K562 (cell line): ENCODE measurements at regions not wholly inside any gene's neighbourhood (a gene's known extent, or its start where the extent isn't known, plus 50 kb on each side); places are given as distances from the start of the nearest gene placed in this dataset.

Experiments
- ATAC-seq: fragments of 200-7000 bp; cut with Tn5 transposase; 3 replicates; pipeline ENCODE4 v1.9.1; 2020; ENCODE audit warnings: moderate library complexity
- BruUV-seq: library from RNA; stranded (reverse); fragments of 400-500 nt; replicated peaks from 2 replicates; lab custom pipeline; 2021; lab: Mats Ljungman, UMichigan
- CTCF ChIA-PET: fragments of 300-600 bp; formaldehyde crosslinking; extraction: SDS; loops from one replicate; lab custom pipeline; 2021; ENCODE audit warnings: low intra/inter-chr PET ratio; lab: Yijun Ruan, JAX
- POLR2A ChIA-PET: fragments of 300-600, 350-650 bp; sonication (Branson Sonifier 250); formaldehyde crosslinking; extraction: SDS; loops from one replicate; lab custom pipeline; 2021; ENCODE audit warnings: antibody characterized with exemption, inconsistent platforms; lab: Yijun Ruan, JAX
- DNase-seq, 4 experiments: peaks; one replicate each; pipeline versions ENCODE4 v3.0.0 to v3.0.0-alpha.2; 2011 to 2018; ENCODE audit warnings: low spot score in 3 of 4, mixed read lengths in 3 of 4; ENCODE audit errors: extremely low read depth in 1 of 4
- FAIRE-seq: peaks from 2 replicates; lab custom pipeline; 2011; peaks lifted over from hg19 to GRCh38; lab: Jason Lieb, UNC
- H2AFZ ChIP-seq: 2 replicates; pipeline ENCODE4 v1.6.0; 2011; ENCODE audit warnings: low read depth, low read length, control low read depth, inconsistent platforms
- H3K27ac ChIP-seq: fragments of 200-600 bp; 3 replicates; pipeline ENCODE4 v1.8.0; 2011; ENCODE audit warnings: low read depth, mild to moderate bottlenecking, control low read depth, inconsistent platforms, low read length, moderate library complexity, mixed read lengths; ENCODE audit errors: extremely low read depth
- H3K27me3 ChIP-seq, 2 experiments: fragments of 300-600 bp in 1 of 2; 2 replicates in 1 of 2; 3 replicates in 1 of 2; pipeline versions ENCODE4 v1.6.0 to v1.8.0; 2011; ENCODE audit warnings: inconsistent platforms in 2 of 2, low read length in 2 of 2, mild to moderate bottlenecking in 1 of 2, mixed read lengths in 1 of 2, moderate library complexity in 1 of 2; ENCODE audit not compliant: control insufficient read depth in 2 of 2, insufficient read depth in 2 of 2
- H3K36me3 ChIP-seq: fragments of 300-600 bp; 3 replicates; pipeline ENCODE4 v1.8.0; 2011; ENCODE audit warnings: mild to moderate bottlenecking, low read length, inconsistent platforms; ENCODE audit not compliant: control insufficient read depth, insufficient read depth
- H3K4me1 ChIP-seq, 2 experiments: fragments of 200-600 bp in 1 of 2; replicated peaks in 1 of 2; 2 replicates in 1 of 2; 3 replicates in 1 of 2; pipeline versions ENCODE4 v1.5.1 to v1.8.0; 2011; ENCODE audit warnings: inconsistent platforms in 2 of 2, low read length in 2 of 2, mild to moderate bottlenecking in 1 of 2, mixed read lengths in 1 of 2, moderate library complexity in 1 of 2; ENCODE audit not compliant: control insufficient read depth in 2 of 2, insufficient read depth in 2 of 2
- H3K4me2 ChIP-seq: 2 replicates; pipeline ENCODE4 v1.6.1; 2011; ENCODE audit warnings: low read length, control low read depth, inconsistent platforms, mixed read lengths; ENCODE audit not compliant: insufficient read depth
- H3K4me3 ChIP-seq: fragments of 200-600 bp; sonication (generic), shearing (Covaris generic); 2 replicates; pipeline ENCODE4 v1.5.1; 2016; ENCODE audit warnings: control low read depth, inconsistent platforms
- H3K79me2 ChIP-seq: fragments of 200-600 bp; 3 replicates; pipeline ENCODE4 v1.8.0; 2011; ENCODE audit warnings: low read length, inconsistent platforms; ENCODE audit not compliant: control insufficient read depth, insufficient read depth
- H3K9ac ChIP-seq, 2 experiments: 2 replicates each; pipeline versions ENCODE4 v1.6.0 to v1.6.1; 2011; ENCODE audit warnings: low read depth in 2 of 2, low read length in 2 of 2, control low read depth in 1 of 2, inconsistent platforms in 1 of 2, mild to moderate bottlenecking in 1 of 2, mixed read lengths in 1 of 2; ENCODE audit not compliant: insufficient read depth in 1 of 2
- H3K9me1 ChIP-seq: one replicate; pipeline ENCODE4 v1.6.0; 2011; ENCODE audit warnings: inconsistent platforms, mild to moderate bottlenecking, low read length, moderate library complexity; ENCODE audit not compliant: control insufficient read depth, insufficient read depth
- H3K9me3 ChIP-seq: replicated peaks from 2 replicates; pipeline ENCODE4 v1.5.1; 2011; ENCODE audit warnings: low read depth, low read length, inconsistent platforms; ENCODE audit not compliant: control insufficient read depth, insufficient read depth
- H4K20me1 ChIP-seq: replicated peaks from 2 replicates; pipeline ENCODE4 v1.6.1; 2011; ENCODE audit warnings: low read length, inconsistent platforms, mixed read lengths; ENCODE audit not compliant: control insufficient read depth, insufficient read depth
- HEY1 ChIP-seq: fragments of 250-450 bp; sonication (Bioruptor Pico); IDR thresholded peaks from 2 replicates; pipeline ENCODE4 v1.5.0; 2020; ENCODE audit warnings: mild to moderate bottlenecking, moderate library complexity, borderline replicate concordance
- HMBOX1 ChIP-seq: sonication (generic); IDR thresholded peaks from 2 replicates; pipeline ENCODE4 v1.6.1; 2016
- MAZ ChIP-seq, 2 experiments: fragments of 450-650 bp in 1 of 2; sonication (generic) in 1 of 2; formaldehyde crosslinking; IDR thresholded peaks in 1 of 2; conservative IDR thresholded peaks in 1 of 2; 2 replicates each; pipeline versions ENCODE4 v1.4.0 to v1.5.0; 2020; ENCODE audit warnings: mild to moderate bottlenecking in 1 of 2, missing genetic modification reagents in 1 of 2
- MYC ChIP-seq, 2 experiments: fragments of 250-450 bp in 1 of 2; sonication (Bioruptor Pico) in 1 of 2; IDR thresholded peaks; 2 replicates each; pipeline versions ENCODE4 v1.5.1 to v1.6.1; 2012 to 2021; ENCODE audit warnings: low read depth in 2 of 2, borderline replicate concordance in 1 of 2, improper control_type of control experiment in 1 of 2, low read length in 1 of 2, mild to moderate bottlenecking in 1 of 2, moderate library complexity in 1 of 2
- NELFE ChIP-seq: IDR thresholded peaks from 2 replicates; pipeline ENCODE4 v1.6.1; 2011; ENCODE audit warnings: mild to moderate bottlenecking; ENCODE audit not compliant: insufficient read depth, insufficient read length
- POLR2B ChIP-seq: fragments of 450-650 bp; IDR thresholded peaks from 2 replicates; pipeline ENCODE4 v1.6.1; 2018; ENCODE audit warnings: low read depth; ENCODE audit not compliant: partially characterized antibody
- RCOR1 ChIP-seq, 2 experiments: IDR thresholded peaks; 2 replicates each; pipeline ENCODE4 v1.6.1; 2012; ENCODE audit warnings: low read depth in 2 of 2, low read length in 2 of 2, borderline replicate concordance in 1 of 2, improper control_type of control experiment in 1 of 2
- SPI1 ChIP-seq: IDR thresholded peaks from 2 replicates; pipeline ENCODE4 v1.6.1; 2011; ENCODE audit warnings: low read depth, low read length, control low read depth, borderline replicate concordance
- ZNF444 ChIP-seq: fragments of 250-450 bp; sonication (Bioruptor Pico); IDR thresholded peaks from 2 replicates; pipeline ENCODE4 v1.4.0; 2020; ENCODE audit warnings: mild to moderate bottlenecking, moderate library complexity
- ZNF707 ChIP-seq: fragments of 250-450 bp; sonication (Bioruptor Pico); conservative IDR thresholded peaks from 2 replicates; pipeline ENCODE4 v1.8.0; 2022; ENCODE audit warnings: inconsistent platforms, mild to moderate bottlenecking, moderate library complexity
- WGBS: fragments of 100-300 bp; shearing (Covaris generic); methylation state at CpG from one replicate; pipeline ENCODE4 v1.1.6; 2016; ENCODE audit warnings: low coverage, mixed read lengths; ENCODE audit not compliant: insufficient coverage; ENCODE audit errors: missing lambda C conversion rate; 5-methylcytosine and 5-hydroxymethylcytosine counted together
- in situ Hi-C: fragments of 300-500 bp; cut with MboI; formaldehyde crosslinking; loops from 4 replicates; pipeline ENCODE4 v1.15.0; 2018; ENCODE audit warnings: inconsistent platforms, mixed read lengths
- intact Hi-C: fragments of 100-400 bp; cut with micrococcal nuclease; formaldehyde crosslinking; loops from 2 replicates; pipeline ENCODE4 v1.14.2; 2022

- Histone ChIP-seq H3K9ac (peak overlapping the region in 1 of 2 experiments; percentile 26; a peak in 1 of 4 replicates), H4K20me1 (no peaks in the 10 kb centered on the region), H3K36me3 (no peaks in the 10 kb centered on the region), H3K9me1 (no peaks in the 10 kb centered on the region), H3K4me3 (no peak overlapping the region), H3K79me2 (no peaks in the 10 kb centered on the region), H3K27me3 (peaks cover 0 to 13% of the 10 kb centered on the region in 2 experiments; a peak in 1 of 5 replicates), H2AFZ (no peak overlapping the region), H3K4me1 (no peaks in the 10 kb centered on the region), H3K9me3 (no peaks in the 10 kb centered on the region), H3K27ac (no peak overlapping the region), H3K4me2 (no peak overlapping the region)
- intact Hi-C loops (no loop called here), in situ Hi-C loops (no loop called here)
- FAIRE-seq (no peak), DNase-seq (no peak), ATAC-seq (no peak)
- WGBS = 2% methylated on average over 8 of the region's 8 CpGs
- CTCF ChIA-PET = no interaction called here
- POLR2A ChIA-PET = no interaction called here
- no TSS peak for BruUV-seq
- no peak for TF ChIP-seq MYC (IDR thresholded peaks at IDR 0.05; ENCODE audit: low read depth, low read length)
- no peak for TF ChIP-seq MYC (CRISPR knock-in tag; IDR thresholded peaks at IDR 0.05; ENCODE audit: borderline replicate concordance, low read depth)
- TF ChIP-seq HMBOX1 = no peak
- no peak for TF ChIP-seq MAZ (CRISPR knock-in tag; conservative IDR thresholded peaks at IDR 0.05 in 1 of 2, IDR thresholded peaks at IDR 0.05 in 1 of 2)
- TF ChIP-seq NELFE = no peak
- TF ChIP-seq RCOR1 (IDR thresholded peaks at IDR 0.05; ENCODE audit: borderline replicate concordance in 1 of 2, low read depth in 2 of 2, low read length in 2 of 2) = no peak
- no peak for TF ChIP-seq SPI1
- no peak for TF ChIP-seq ZNF444
- TF ChIP-seq POLR2B = no peak
- no peak for TF ChIP-seq HEY1
- TF ChIP-seq ZNF707 (CRISPR knock-in tag) = no peak
These were observed 262.1 kb downstream of the MYCN start for GRCh38 chr2:16202266-16203020.
